ENCODE measurements at regions not wholly inside any gene's neighbourhood (a gene's known extent, or its start where the extent isn't known, plus 50 kb on each side); places are given as distances from the start of the nearest gene placed in this dataset.
"Not testable (repeated sequence)": the region's sequence is repeated elsewhere in the genome, so short reads cannot be mapped to it uniquely, and the experiment has no call there.

GRCh38 chr6:144665932-144666450 lies 380.9 kb downstream of the UTRN start:
- DNase-seq = no peak
- in situ Hi-C loops (cut with HindIII; ENCODE audit: low pct_ligation_motif_present, low pct_unique_long_range_greater_than_20kb, low sequenced_read_pairs) = no loop called here

- in situ Hi-C loops (cut with HindIII; ENCODE audit: low pct_ligation_motif_present, low pct_unique_long_range_greater_than_20kb, low sequenced_read_pairs) = no loop called here
- no peak for DNase-seq
Measured at GRCh38 chr6:144666781-144667180, 381.6 kb downstream of the UTRN start.

GRCh38 chr6:144667532-144668503 lies 382.7 kb downstream of the UTRN start:
- DNase-seq = no peak
- in situ Hi-C loops (cut with HindIII; ENCODE audit: low pct_ligation_motif_present, low pct_unique_long_range_greater_than_20kb, low sequenced_read_pairs) = no loop called here

- in situ Hi-C loops (cut with HindIII; ENCODE audit: low pct_ligation_motif_present, low pct_unique_long_range_greater_than_20kb, low sequenced_read_pairs); DNase-seq: not testable (repeated sequence)
Measured at GRCh38 chr6:144670259-144670658, 385.1 kb downstream of the UTRN start.

- in situ Hi-C loops (cut with HindIII; ENCODE audit: low pct_ligation_motif_present, low pct_unique_long_range_greater_than_20kb, low sequenced_read_pairs) = no loop called here
- DNase-seq = no peak
Measured at GRCh38 chr6:144673807-144674206, 388.7 kb downstream of the UTRN start.

- no peak for DNase-seq
- in situ Hi-C loops (cut with HindIII; ENCODE audit: low pct_ligation_motif_present, low pct_unique_long_range_greater_than_20kb, low sequenced_read_pairs) = no loop called here
Measured at GRCh38 chr6:144675231-144675861, 390.2 kb downstream of the UTRN start.

GRCh38 chr6:144676310-144676709 lies 391.2 kb downstream of the UTRN start:
- DNase-seq; in situ Hi-C loops (cut with HindIII; ENCODE audit: low pct_ligation_motif_present, low pct_unique_long_range_greater_than_20kb, low sequenced_read_pairs): not testable (repeated sequence)

GRCh38 chr6:144677263-144677662 lies 392.1 kb downstream of the UTRN start:
- in situ Hi-C loops (cut with HindIII; ENCODE audit: low pct_ligation_motif_present, low pct_unique_long_range_greater_than_20kb, low sequenced_read_pairs); DNase-seq: not testable (repeated sequence)

- DNase-seq = no peak
- in situ Hi-C loops (cut with HindIII; ENCODE audit: low pct_ligation_motif_present, low pct_unique_long_range_greater_than_20kb, low sequenced_read_pairs) = no loop called here
Measured at GRCh38 chr6:144678844-144679243, 393.7 kb downstream of the UTRN start.

- in situ Hi-C loops (cut with HindIII; ENCODE audit: low pct_ligation_motif_present, low pct_unique_long_range_greater_than_20kb, low sequenced_read_pairs) = no loop called here
- DNase-seq = no peak
Measured at GRCh38 chr6:144681334-144681733, 396.2 kb downstream of the UTRN start.

- no peak for DNase-seq
- in situ Hi-C loops (cut with HindIII; ENCODE audit: low pct_ligation_motif_present, low pct_unique_long_range_greater_than_20kb, low sequenced_read_pairs) = no loop called here
Measured at GRCh38 chr6:144683216-144684070, 398.3 kb downstream of the UTRN start.

GRCh38 chr6:144688713-144689112 lies 403.6 kb downstream of the UTRN start:
- in situ Hi-C loops (cut with HindIII; ENCODE audit: low pct_ligation_motif_present, low pct_unique_long_range_greater_than_20kb, low sequenced_read_pairs) = no loop called here
- DNase-seq = no peak

GRCh38 chr6:144689503-144690040 lies 404.4 kb downstream of the UTRN start:
- DNase-seq = no peak
- in situ Hi-C loops (cut with HindIII; ENCODE audit: low pct_ligation_motif_present, low pct_unique_long_range_greater_than_20kb, low sequenced_read_pairs) = no loop called here

- DNase-seq = no peak
- in situ Hi-C loops (cut with HindIII; ENCODE audit: low pct_ligation_motif_present, low pct_unique_long_range_greater_than_20kb, low sequenced_read_pairs) = no loop called here
Measured at GRCh38 chr6:144690133-144690532, 405.0 kb downstream of the UTRN start.

GRCh38 chr6:144690666-144691065 lies 405.5 kb downstream of the UTRN start:
- no peak for DNase-seq
- in situ Hi-C loops (cut with HindIII; ENCODE audit: low pct_ligation_motif_present, low pct_unique_long_range_greater_than_20kb, low sequenced_read_pairs) = no loop called here

- DNase-seq; in situ Hi-C loops (cut with HindIII; ENCODE audit: low pct_ligation_motif_present, low pct_unique_long_range_greater_than_20kb, low sequenced_read_pairs): not testable (repeated sequence)
Measured at GRCh38 chr6:144692050-144692449, 406.9 kb downstream of the UTRN start.

GRCh38 chr6:144695858-144696533 lies 410.9 kb downstream of the UTRN start:
- DNase-seq = no peak
- in situ Hi-C loops (cut with HindIII; ENCODE audit: low pct_ligation_motif_present, low pct_unique_long_range_greater_than_20kb, low sequenced_read_pairs) = no loop called here

Measured in ACHN (cell line).